ENCODE measurements at regions not wholly inside any gene's neighbourhood (a gene's known extent, or its start where the extent isn't known, plus 50 kb on each side); places are given as distances from the start of the nearest gene placed in this dataset.

GRCh38 chr6:21360336-21360735, 233.2 kb upstream of the SOX4 start:
- Histone ChIP-seq H4K20me1 (ENCODE audit: insufficient read depth) (no peaks in the 10 kb centered on the region), H3K27ac (no peak overlapping the region), H3K36me3 (ENCODE audit: insufficient read depth) (no peaks in the 10 kb centered on the region), H3K27me3 (ENCODE audit: insufficient read depth, low read depth) (no peaks in the 10 kb centered on the region), H3K4me1 (ENCODE audit: low read depth, poor library complexity, severe bottlenecking) (no peaks in the 10 kb centered on the region), H3K4me3 (IDR thresholded peaks at IDR 0.05; ENCODE audit: insufficient read depth, low read depth, low read length) (no peak overlapping the region), H2AFZ (ENCODE audit: low read depth) (no peak overlapping the region), H3K79me2 (ENCODE audit: insufficient read depth, low read depth) (no peaks in the 10 kb centered on the region), H3K9ac (no peak overlapping the region), H3K4me2 (no peak overlapping the region)
- TF ChIP-seq, protein P1, sequence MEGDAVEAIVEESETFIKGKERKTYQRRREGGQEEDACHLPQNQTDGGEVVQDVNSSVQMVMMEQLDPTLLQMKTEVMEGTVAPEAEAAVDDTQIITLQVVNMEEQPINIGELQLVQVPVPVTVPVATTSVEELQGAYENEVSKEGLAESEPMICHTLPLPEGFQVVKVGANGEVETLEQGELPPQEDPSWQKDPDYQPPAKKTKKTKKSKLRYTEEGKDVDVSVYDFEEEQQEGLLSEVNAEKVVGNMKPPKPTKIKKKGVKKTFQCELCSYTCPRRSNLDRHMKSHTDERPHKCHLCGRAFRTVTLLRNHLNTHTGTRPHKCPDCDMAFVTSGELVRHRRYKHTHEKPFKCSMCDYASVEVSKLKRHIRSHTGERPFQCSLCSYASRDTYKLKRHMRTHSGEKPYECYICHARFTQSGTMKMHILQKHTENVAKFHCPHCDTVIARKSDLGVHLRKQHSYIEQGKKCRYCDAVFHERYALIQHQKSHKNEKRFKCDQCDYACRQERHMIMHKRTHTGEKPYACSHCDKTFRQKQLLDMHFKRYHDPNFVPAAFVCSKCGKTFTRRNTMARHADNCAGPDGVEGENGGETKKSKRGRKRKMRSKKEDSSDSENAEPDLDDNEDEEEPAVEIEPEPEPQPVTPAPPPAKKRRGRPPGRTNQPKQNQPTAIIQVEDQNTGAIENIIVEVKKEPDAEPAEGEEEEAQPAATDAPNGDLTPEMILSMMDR (conservative IDR thresholded peaks at IDR 0.05; ENCODE audit: low read depth, low read length), result no peak

GRCh38 chr6:21367148-21367547, 226.4 kb upstream of the SOX4 start:
- H3K9ac ChIP-seq, result no peak overlapping the region
- H3K36me3 ChIP-seq (ENCODE audit: insufficient read depth), result no peaks in the 10 kb centered on the region
- no peaks in the 10 kb centered on the region for H3K4me1 ChIP-seq (ENCODE audit: low read depth, poor library complexity, severe bottlenecking)
- no peaks in the 10 kb centered on the region for H3K27me3 ChIP-seq (ENCODE audit: insufficient read depth, low read depth)
- no peaks in the 10 kb centered on the region for H4K20me1 ChIP-seq (ENCODE audit: insufficient read depth)
- no peak overlapping the region for H3K4me3 ChIP-seq (IDR thresholded peaks at IDR 0.05; ENCODE audit: insufficient read depth, low read depth, low read length)
- TF ChIP-seq, protein P1 (conservative IDR thresholded peaks at IDR 0.05; ENCODE audit: low read depth, low read length), result no peak
- no peak overlapping the region for H2AFZ ChIP-seq (ENCODE audit: low read depth)
- no peak overlapping the region for H3K4me2 ChIP-seq
- no peaks in the 10 kb centered on the region for H3K79me2 ChIP-seq (ENCODE audit: insufficient read depth, low read depth)
- H3K27ac ChIP-seq, result no peak overlapping the region

DNA sequence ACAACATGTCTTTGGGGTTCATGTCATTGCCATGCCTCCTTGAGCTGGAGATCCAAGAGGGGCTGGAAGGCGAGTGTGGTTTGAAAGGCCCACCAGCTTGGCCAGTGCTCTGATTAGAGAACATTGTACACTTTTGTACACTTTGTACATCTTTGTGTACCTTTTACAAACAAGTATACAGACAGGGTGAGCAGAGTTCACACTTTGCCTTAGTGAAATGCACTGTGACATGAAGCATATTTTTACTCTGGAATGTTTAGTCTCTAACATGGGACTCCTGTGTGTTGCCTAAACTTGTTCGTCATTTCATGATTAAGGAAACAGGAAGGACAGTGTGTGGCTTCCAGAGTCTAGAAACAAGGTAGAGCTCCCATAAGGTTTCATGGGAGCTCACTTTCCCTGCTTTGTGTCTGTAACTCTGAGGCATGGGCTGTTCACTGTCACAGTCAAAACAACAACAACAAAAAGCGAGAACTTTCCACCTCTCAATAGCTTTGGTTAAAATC, 225.8 kb upstream of the SOX4 start:
- no peak overlapping the region for H3K4me2 ChIP-seq
- no peak overlapping the region for H3K9ac ChIP-seq
- no peaks in the 10 kb centered on the region for H3K79me2 ChIP-seq (ENCODE audit: insufficient read depth, low read depth)
- H3K27me3 ChIP-seq (ENCODE audit: insufficient read depth, low read depth), result no peaks in the 10 kb centered on the region
- H2AFZ ChIP-seq (ENCODE audit: low read depth), result no peak overlapping the region
- H3K4me1 ChIP-seq (ENCODE audit: low read depth, poor library complexity, severe bottlenecking), result no peaks in the 10 kb centered on the region
- TF ChIP-seq, protein P1 (conservative IDR thresholded peaks at IDR 0.05; ENCODE audit: low read depth, low read length), result no peak
- no peak overlapping the region for H3K4me3 ChIP-seq (IDR thresholded peaks at IDR 0.05; ENCODE audit: insufficient read depth, low read depth, low read length)
- no peak overlapping the region for H3K27ac ChIP-seq
- H4K20me1 ChIP-seq (ENCODE audit: insufficient read depth), result no peaks in the 10 kb centered on the region
- H3K36me3 ChIP-seq (ENCODE audit: insufficient read depth), result no peaks in the 10 kb centered on the region

DNA sequence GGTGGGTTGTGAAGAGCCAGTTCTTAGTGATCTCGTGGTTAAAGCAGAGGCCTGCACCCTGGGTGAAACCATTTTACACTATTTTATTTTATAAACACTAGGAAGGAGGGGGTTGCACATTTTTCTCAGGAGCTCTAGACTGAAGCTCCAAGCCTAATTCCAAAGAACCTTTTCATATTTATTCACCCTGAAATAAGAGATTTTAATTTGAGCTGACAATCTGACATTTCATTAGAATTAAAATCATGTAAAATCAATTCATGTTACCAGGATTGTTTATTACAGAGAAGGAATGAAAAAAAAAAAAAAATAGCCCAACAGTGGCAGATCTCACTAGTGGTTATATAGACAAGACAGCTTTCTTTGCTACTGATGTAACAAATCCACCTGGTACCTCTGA, 222.5 kb upstream of the SOX4 start:
- Histone ChIP-seq H4K20me1 (ENCODE audit: insufficient read depth) (no peaks in the 10 kb centered on the region), H3K9ac (no peak overlapping the region), H3K4me1 (ENCODE audit: low read depth, poor library complexity, severe bottlenecking) (no peaks in the 10 kb centered on the region), H3K36me3 (ENCODE audit: insufficient read depth) (no peaks in the 10 kb centered on the region), H3K27ac (no peak overlapping the region), H3K79me2 (ENCODE audit: insufficient read depth, low read depth) (no peaks in the 10 kb centered on the region), H2AFZ (ENCODE audit: low read depth) (no peak overlapping the region), H3K4me3 (IDR thresholded peaks at IDR 0.05; ENCODE audit: insufficient read depth, low read depth, low read length) (no peak overlapping the region), H3K4me2 (no peak overlapping the region), H3K27me3 (ENCODE audit: insufficient read depth, low read depth) (no peaks in the 10 kb centered on the region)
- TF ChIP-seq, protein P1 (conservative IDR thresholded peaks at IDR 0.05; ENCODE audit: low read depth, low read length), result no peak

Measured in KMS-11 (cell line).